Trophoblast cell (in vitro differentiated cells and primary cell): ENCODE measurements at regions not wholly inside any gene's neighbourhood (a gene's known extent, or its start where the extent isn't known, plus 50 kb on each side); places are given as distances from the start of the nearest gene placed in this dataset.

Experiments used
- DNase-seq, 2 donors: peaks; one replicate each; pipeline ENCODE4 v3.0.0-alpha.2; 2016
- H2AFZ ChIP-seq: 2 replicates; pipeline ENCODE4 v1.6.1; 2013; ENCODE audit warnings: low read length, moderate library complexity, mild to moderate bottlenecking; ENCODE audit not compliant: insufficient read depth, poor library complexity
- H2AK5ac ChIP-seq: 2 replicates; pipeline ENCODE4 v1.6.1; 2013; ENCODE audit warnings: mild to moderate bottlenecking, low read length
- H2BK120ac ChIP-seq: 2 replicates; pipeline ENCODE4 v1.6.1; 2013; ENCODE audit warnings: low read length, mild to moderate bottlenecking, moderate library complexity; ENCODE audit not compliant: insufficient read depth, poor library complexity
- H2BK12ac ChIP-seq: 2 replicates; pipeline ENCODE4 v1.6.1; 2013; ENCODE audit warnings: mild to moderate bottlenecking, low read length, moderate library complexity
- H2BK5ac ChIP-seq: 2 replicates; pipeline ENCODE4 v1.6.1; 2013; ENCODE audit warnings: low read length, low read depth, moderate library complexity, mild to moderate bottlenecking; ENCODE audit not compliant: poor library complexity
- H3K14ac ChIP-seq: 2 replicates; pipeline ENCODE4 v1.6.1; 2013; ENCODE audit warnings: mild to moderate bottlenecking, low read length
- H3K18ac ChIP-seq: 2 replicates; pipeline ENCODE4 v1.6.1; 2013; ENCODE audit warnings: mild to moderate bottlenecking, low read length
- H3K23ac ChIP-seq: 2 replicates; pipeline ENCODE4 v1.6.1; 2013; ENCODE audit warnings: low read length
- H3K27ac ChIP-seq: 2 replicates; pipeline ENCODE4 v1.5.1; 2013; ENCODE audit warnings: low read depth, mild to moderate bottlenecking, inconsistent platforms, low read length, moderate library complexity
- H3K27me3 ChIP-seq: 2 replicates; pipeline ENCODE4 v1.6.1; 2013; ENCODE audit warnings: inconsistent platforms, mild to moderate bottlenecking, low read length, moderate library complexity; ENCODE audit not compliant: insufficient read depth
- H3K36me3 ChIP-seq, 2 experiments: 1 replicate in 1 of 2; 2 replicates in 1 of 2; pipeline ENCODE4 v1.6.1; 2013; ENCODE audit warnings: low read length in 2 of 2, mild to moderate bottlenecking in 2 of 2, moderate library complexity in 1 of 2; ENCODE audit not compliant: insufficient read depth in 2 of 2, control insufficient read depth in 1 of 2
- H3K4ac ChIP-seq: 2 replicates; pipeline ENCODE4 v1.6.1; 2013; ENCODE audit warnings: low read depth, mild to moderate bottlenecking, low read length, moderate library complexity
- H3K4me1 ChIP-seq, 2 experiments: 1 replicate in 1 of 2; 2 replicates in 1 of 2; pipeline ENCODE4 v1.6.1; 2013; ENCODE audit warnings: low read length in 2 of 2, mild to moderate bottlenecking in 2 of 2, moderate library complexity in 1 of 2; ENCODE audit not compliant: insufficient read depth in 2 of 2, control insufficient read depth in 1 of 2
- H3K4me2 ChIP-seq: 2 replicates; pipeline ENCODE4 v1.6.1; 2013; ENCODE audit warnings: inconsistent platforms, mild to moderate bottlenecking, low read length, moderate library complexity
- H3K4me3 ChIP-seq: 2 replicates; pipeline ENCODE4 v1.5.1; 2013; ENCODE audit warnings: mild to moderate bottlenecking, low read depth, low read length, inconsistent platforms
- H3K79me1 ChIP-seq: one replicate; pipeline ENCODE4 v1.6.1; 2013; ENCODE audit warnings: low read length
- H3K79me2 ChIP-seq: 2 replicates; pipeline ENCODE4 v1.6.1; 2013; ENCODE audit warnings: low read length, mild to moderate bottlenecking; ENCODE audit not compliant: control insufficient read depth, insufficient read depth, poor library complexity
- H3K9ac ChIP-seq: 2 replicates; pipeline ENCODE4 v1.6.1; 2013; ENCODE audit warnings: mild to moderate bottlenecking, low read length
- H3K9me3 ChIP-seq: 2 replicates; pipeline ENCODE4 v1.6.1; 2013; ENCODE audit warnings: low read depth, mild to moderate bottlenecking, control low read depth, inconsistent platforms, low read length; ENCODE audit not compliant: insufficient read depth
- H4K12ac ChIP-seq: 2 replicates; pipeline ENCODE4 v1.6.1; 2013; ENCODE audit warnings: low read depth, mild to moderate bottlenecking, low read length, moderate library complexity
- H4K8ac ChIP-seq: 2 replicates; pipeline ENCODE4 v1.6.1; 2013; ENCODE audit warnings: low read depth, mild to moderate bottlenecking, low read length, moderate library complexity
- H4K91ac ChIP-seq: one replicate; pipeline ENCODE4 v1.6.1; 2013; ENCODE audit warnings: low read depth, mild to moderate bottlenecking, low read length, moderate library complexity
- WGBS: extraction: QIAGEN DNeasy Blood & Tissue Kit; methylation state at CpG from one replicate; pipeline ENCODE4 v1.1.7; 2013; ENCODE audit warnings: missing lambda C conversion rate; ENCODE audit not compliant: insufficient read length, insufficient coverage; ENCODE audit errors: extremely low coverage; 5-methylcytosine and 5-hydroxymethylcytosine counted together

- Histone ChIP-seq H3K4ac (no peak overlapping the region), H3K9ac (no peak overlapping the region), H3K79me2 (no peaks in the 10 kb centered on the region), H2BK120ac (no peak overlapping the region), H4K91ac (no peak overlapping the region), H3K79me1 (no peaks in the 10 kb centered on the region), H2BK5ac (no peak overlapping the region), H3K18ac (no peak overlapping the region), H4K12ac (no peak overlapping the region), H4K8ac (no peak overlapping the region), H2BK12ac (no peak overlapping the region), H2AK5ac (no peak overlapping the region), H3K23ac (no peak overlapping the region), H3K14ac (no peak overlapping the region), H2AFZ (no peak overlapping the region), H3K4me3 (no peak overlapping the region), H3K9me3 (no peaks in the 10 kb centered on the region), H3K4me2 (no peak overlapping the region), H3K27ac (no peak overlapping the region), H3K36me3 (no peaks in the 10 kb centered on the region), H3K27me3 (no peaks in the 10 kb centered on the region), H3K4me1 (no peaks in the 10 kb centered on the region)
- DNase-seq = no peak
- WGBS = no CpG with 5 or more reads among the region's 8 CpGs
These were observed 390.9 kb downstream of the TEX13C start for GRCh38 chrX:125710403-125711062.

- Histone ChIP-seq H3K27ac (no peak overlapping the region), H2AK5ac (no peak overlapping the region), H3K4me2 (no peak overlapping the region), H3K14ac (no peak overlapping the region), H3K9ac (no peak overlapping the region), H4K91ac (no peak overlapping the region), H3K79me2 (no peaks in the 10 kb centered on the region), H3K4me1 (no peaks in the 10 kb centered on the region), H3K4me3 (no peak overlapping the region), H2AFZ (no peak overlapping the region), H4K8ac (no peak overlapping the region), H3K79me1 (no peaks in the 10 kb centered on the region), H3K23ac (no peak overlapping the region), H3K4ac (no peak overlapping the region), H2BK120ac (no peak overlapping the region), H3K27me3 (no peaks in the 10 kb centered on the region), H4K12ac (no peak overlapping the region), H2BK12ac (no peak overlapping the region), H2BK5ac (no peak overlapping the region), H3K9me3 (no peaks in the 10 kb centered on the region), H3K18ac (no peak overlapping the region), H3K36me3 (no peaks in the 10 kb centered on the region)
- DNase-seq = no peak
- no CpG with 5 or more reads among the region's 1 CpG for WGBS
These were observed 391.4 kb downstream of the TEX13C start for GRCh38 chrX:125711103-125711502.

GRCh38 chrX:125713633-125714032, 394.0 kb downstream of the TEX13C start:
- Histone ChIP-seq H3K27ac (no peak overlapping the region), H2BK120ac (no peak overlapping the region), H3K9ac (no peak overlapping the region), H3K79me1 (no peaks in the 10 kb centered on the region), H3K9me3 (no peaks in the 10 kb centered on the region), H4K91ac (no peak overlapping the region), H4K8ac (no peak overlapping the region), H3K4ac (no peak overlapping the region), H3K23ac (no peak overlapping the region), H2AK5ac (no peak overlapping the region), H3K4me1 (no peaks in the 10 kb centered on the region), H2BK5ac (no peak overlapping the region), H3K27me3 (no peaks in the 10 kb centered on the region), H2AFZ (no peak overlapping the region), H3K14ac (no peak overlapping the region), H3K4me2 (no peak overlapping the region), H2BK12ac (no peak overlapping the region), H4K12ac (no peak overlapping the region), H3K18ac (no peak overlapping the region), H3K4me3 (no peak overlapping the region), H3K79me2 (no peaks in the 10 kb centered on the region), H3K36me3 (no peaks in the 10 kb centered on the region)
- no CpG with 5 or more reads among the region's 3 CpGs for WGBS
- DNase-seq = no peak

- Histone ChIP-seq H4K8ac (no peak overlapping the region), H4K12ac (no peak overlapping the region), H3K4me3 (no peak overlapping the region), H3K27me3 (no peaks in the 10 kb centered on the region), H2AFZ (no peak overlapping the region), H3K9ac (no peak overlapping the region), H4K91ac (no peak overlapping the region), H3K18ac (no peak overlapping the region), H3K23ac (no peak overlapping the region), H3K36me3 (no peaks in the 10 kb centered on the region), H3K79me1 (no peaks in the 10 kb centered on the region), H3K79me2 (no peaks in the 10 kb centered on the region), H2AK5ac (no peak overlapping the region), H2BK12ac (no peak overlapping the region), H2BK5ac (no peak overlapping the region), H3K27ac (no peak overlapping the region), H3K4me1 (no peaks in the 10 kb centered on the region), H3K9me3 (no peaks in the 10 kb centered on the region), H3K4me2 (no peak overlapping the region), H3K4ac (no peak overlapping the region), H3K14ac (no peak overlapping the region), H2BK120ac (no peak overlapping the region)
- DNase-seq = no peak
- WGBS = no CpG with 5 or more reads among the region's 3 CpGs
These were observed 407.4 kb downstream of the TEX13C start for GRCh38 chrX:125727117-125727516.
